Upper lobe of left lung (tissue), 6 donors: ENCODE measurements at regions not wholly inside any gene's neighbourhood (a gene's known extent, or its start where the extent isn't known, plus 50 kb on each side); places are given as distances from the start of the nearest gene placed in this dataset.
"Not testable (repeated sequence)": the region's sequence is repeated elsewhere in the genome, so short reads cannot be mapped to it uniquely, and the experiment has no call there.

Source experiments
- ATAC-seq, 2 donors: fragments of 200-7000 bp; cut with Tn5 transposase; one replicate each; pipeline ENCODE4 v1.9.1; 2022; ENCODE audit warnings: mild to moderate bottlenecking in 2 of 2, moderate library complexity in 2 of 2; ENCODE audit not compliant: low FRiP score in 2 of 2
- DNase-seq, 2 donors: peaks; one replicate each; pipeline ENCODE4 v3.0.0-alpha.2; 2019 to 2020
- H3K27ac ChIP-seq, 4 donors: fragments of 200-600 bp; sonication (generic); one replicate each; pipeline ENCODE4 v1.5.1; 2016 to 2019
- H3K27me3 ChIP-seq, 4 donors: fragments of 200-600 bp; sonication (generic); one replicate each; pipeline ENCODE4 v1.5.1; 2017 to 2019
- H3K36me3 ChIP-seq, 4 donors: fragments of 200-600 bp; sonication (generic); one replicate each; pipeline ENCODE4 v1.5.1; 2016 to 2019
- H3K4me1 ChIP-seq, 4 donors: fragments of 200-600 bp; sonication (generic); one replicate each; pipeline ENCODE4 v1.5.1; 2018 to 2019
- H3K4me3 ChIP-seq, 4 donors: fragments of 200-600 bp; sonication (generic); one replicate each; pipeline ENCODE4 v1.5.1; 2017 to 2019; ENCODE audit warnings: mild to moderate bottlenecking in 2 of 4, moderate library complexity in 1 of 4
- H3K9me3 ChIP-seq, 4 donors: fragments of 200-600 bp; sonication (generic); one replicate each; pipeline ENCODE4 v1.5.1; 2018 to 2019
- EP300 ChIP-seq, 4 donors: sonication (generic); formaldehyde crosslinking; IDR thresholded peaks; one replicate each; pipeline ENCODE4 v1.5.1; 2017; ENCODE audit warnings: antibody characterized with exemption in 4 of 4, control low read depth in 2 of 4
- POLR2A ChIP-seq, 4 donors: fragments of 450-650 bp; IDR thresholded peaks; one replicate each; pipeline ENCODE4 v1.5.1; 2016 to 2017; ENCODE audit warnings: antibody characterized with exemption in 4 of 4, mild to moderate bottlenecking in 2 of 4
- POLR2AphosphoS5 ChIP-seq, 2 donors: sonication (generic); formaldehyde crosslinking; IDR thresholded peaks; one replicate each; pipeline ENCODE4 v1.5.1; 2017; ENCODE audit warnings: antibody characterized with exemption in 2 of 2
- WGBS, 2 donors: methylation state at CpG; one replicate each; pipeline ENCODE4 v1.1.5; 2017 to 2018; 5-methylcytosine and 5-hydroxymethylcytosine counted together
- TF ChIP-seq, protein P1 (sequence below), 6 experiments: fragments of 450-650 bp in 4 of 6; fragments of 200-600 bp in 2 of 6; sonication (generic) in 2 of 6; IDR thresholded peaks; one replicate each; pipeline ENCODE4 v1.5.1; 2016 to 2019; ENCODE audit warnings: antibody characterized with exemption in 6 of 6
- donor health status: DM: no; HTN: no; CAD: no; lungs with moderate emphysema.
- donor health status: DM: no; HTN: yes; CAD: no; lungs with severe emphysema.

GRCh38 chr10:11685787-11686218 is 56.4 kb upstream of the ECHDC3 start:
- Histone ChIP-seq H3K27ac (peak overlapping the region in 1 of 4 donors; percentile 73), H3K4me1 (peaks cover 18 to 24% (median 23%) of the 10 kb centered on the region in 4 donors), H3K9me3 (no peaks in the 10 kb centered on the region), H3K27me3 (no peaks in the 10 kb centered on the region), H3K36me3 (no peaks in the 10 kb centered on the region), H3K4me3 (no peak overlapping the region)
- DNase-seq (peak in 1 of 2 donors; percentile 80), ATAC-seq (peak in 1 of 2 donors; percentile 43)
- TF ChIP-seq, protein P1, sequence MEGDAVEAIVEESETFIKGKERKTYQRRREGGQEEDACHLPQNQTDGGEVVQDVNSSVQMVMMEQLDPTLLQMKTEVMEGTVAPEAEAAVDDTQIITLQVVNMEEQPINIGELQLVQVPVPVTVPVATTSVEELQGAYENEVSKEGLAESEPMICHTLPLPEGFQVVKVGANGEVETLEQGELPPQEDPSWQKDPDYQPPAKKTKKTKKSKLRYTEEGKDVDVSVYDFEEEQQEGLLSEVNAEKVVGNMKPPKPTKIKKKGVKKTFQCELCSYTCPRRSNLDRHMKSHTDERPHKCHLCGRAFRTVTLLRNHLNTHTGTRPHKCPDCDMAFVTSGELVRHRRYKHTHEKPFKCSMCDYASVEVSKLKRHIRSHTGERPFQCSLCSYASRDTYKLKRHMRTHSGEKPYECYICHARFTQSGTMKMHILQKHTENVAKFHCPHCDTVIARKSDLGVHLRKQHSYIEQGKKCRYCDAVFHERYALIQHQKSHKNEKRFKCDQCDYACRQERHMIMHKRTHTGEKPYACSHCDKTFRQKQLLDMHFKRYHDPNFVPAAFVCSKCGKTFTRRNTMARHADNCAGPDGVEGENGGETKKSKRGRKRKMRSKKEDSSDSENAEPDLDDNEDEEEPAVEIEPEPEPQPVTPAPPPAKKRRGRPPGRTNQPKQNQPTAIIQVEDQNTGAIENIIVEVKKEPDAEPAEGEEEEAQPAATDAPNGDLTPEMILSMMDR (IDR thresholded peaks at IDR 0.05), result no peak
- TF ChIP-seq EP300 (IDR thresholded peaks at IDR 0.05), result no peak
- TF ChIP-seq POLR2AphosphoS5 (IDR thresholded peaks at IDR 0.05), result no peak
- TF ChIP-seq POLR2A (IDR thresholded peaks at IDR 0.05), result no peak
- 10 to 14% methylated on average over 7 of the region's 7 CpGs for WGBS, 2 donors

DNA sequence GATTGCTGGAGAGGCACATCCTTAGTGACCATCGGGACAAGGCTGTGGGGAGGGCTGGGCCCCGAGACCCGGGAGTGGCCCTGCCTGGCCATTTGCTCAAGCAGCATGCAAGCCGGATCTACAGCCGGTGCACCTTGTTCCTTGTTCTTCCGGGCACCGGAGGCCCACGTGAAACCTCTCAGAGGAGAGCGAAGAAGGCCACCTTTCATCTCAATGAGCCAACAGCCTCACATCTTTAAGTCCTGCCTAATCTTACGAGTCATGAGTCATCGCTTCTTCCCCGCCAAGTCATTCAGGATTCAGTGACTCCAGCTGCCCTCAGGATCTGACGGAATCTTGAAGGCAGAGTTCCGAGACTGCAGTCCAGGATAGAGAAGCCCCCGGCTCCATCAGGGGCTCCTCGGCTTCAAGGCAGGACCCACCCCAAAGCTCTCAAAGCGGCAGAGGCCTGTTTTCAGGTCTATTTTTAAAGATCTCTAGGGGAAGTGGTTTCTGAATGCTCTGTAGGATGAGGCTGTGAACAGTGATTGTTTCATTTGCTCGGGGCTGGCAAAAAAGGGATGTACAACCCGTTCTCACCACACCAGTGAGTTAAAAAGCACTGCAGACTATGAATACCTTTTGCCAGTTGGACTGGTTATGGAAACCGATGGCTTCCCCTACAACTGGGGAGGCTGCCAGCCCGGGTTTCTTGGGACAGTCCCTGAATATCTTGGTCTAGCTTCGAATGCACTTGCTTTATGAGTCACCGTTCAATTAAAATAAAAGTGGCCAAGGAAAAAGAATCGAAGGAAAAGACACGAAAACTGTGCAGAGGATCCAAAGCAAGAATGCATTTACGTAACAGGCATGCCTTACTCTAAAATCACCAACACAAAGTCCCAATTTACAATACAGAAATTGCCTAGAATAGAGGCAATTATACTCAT is 57.2 kb upstream of the ECHDC3 start:
- Histone ChIP-seq H3K9me3 (no peaks in the 10 kb centered on the region), H3K4me3 (peak overlapping the region in 3 of 4 donors; percentile 1 to 29 (median 25)), H3K4me1 (peaks cover 18 to 25% (median 23%) of the 10 kb centered on the region in 4 donors), H3K27ac (peak overlapping the region; percentile 42 to 75 (median 72)), H3K27me3 (no peaks in the 10 kb centered on the region), H3K36me3 (no peaks in the 10 kb centered on the region)
- ATAC-seq, result peak; percentile 80 to 88
- peak; percentile 67 to 86 for DNase-seq
- WGBS, 2 donors, result 28 to 30% methylated on average over 23 to 26 of the region's 26 CpGs
- TF ChIP-seq, protein P1 (IDR thresholded peaks at IDR 0.05), result peak in 1 of 6 experiments; percentile 10
- TF ChIP-seq POLR2A (IDR thresholded peaks at IDR 0.05), result peak in 1 of 4 donors; percentile 2
- no peak for TF ChIP-seq EP300 (IDR thresholded peaks at IDR 0.05)
- no peak for TF ChIP-seq POLR2AphosphoS5 (IDR thresholded peaks at IDR 0.05)

- H3K27ac ChIP-seq, result peak overlapping the region in 3 of 4 donors; percentile 42 to 75 (median 73)
- not testable (repeated sequence) for H3K27me3 ChIP-seq, H3K36me3 ChIP-seq, H3K9me3 ChIP-seq, DNase-seq, ATAC-seq
- H3K4me1 ChIP-seq, result peaks cover 18 to 28% (median 23%) of the 10 kb centered on the region in 4 donors
- WGBS, 2 donors, result 51 to 74% methylated on average over 4 of the region's 4 CpGs
- H3K4me3 ChIP-seq, result peak overlapping the region in 2 of 4 donors; percentile 25 to 29
Observed at GRCh38 chr10:11684341-11684716, 57.9 kb upstream of the ECHDC3 start.

- Histone ChIP-seq H3K27me3 (no peaks in the 10 kb centered on the region), H3K4me1 (peaks cover 18 to 28% (median 23%) of the 10 kb centered on the region in 4 donors), H3K4me3 (no peak overlapping the region), H3K36me3 (no peaks in the 10 kb centered on the region), H3K9me3 (no peaks in the 10 kb centered on the region), H3K27ac (peak overlapping the region in 1 of 4 donors; percentile 9)
- ATAC-seq (no peak), DNase-seq (no peak)
- 88 to 93% methylated on average over 14 of the region's 14 CpGs for WGBS, 2 donors
- no peak for TF ChIP-seq POLR2A (IDR thresholded peaks at IDR 0.05)
- no peak for TF ChIP-seq EP300 (IDR thresholded peaks at IDR 0.05)
- TF ChIP-seq POLR2AphosphoS5 (IDR thresholded peaks at IDR 0.05), result no peak
- TF ChIP-seq, protein P1 (IDR thresholded peaks at IDR 0.05), result no peak
Observed at GRCh38 chr10:11683529-11684320, 58.5 kb upstream of the ECHDC3 start.

- Histone ChIP-seq H3K36me3 (no peaks in the 10 kb centered on the region), H3K4me1 (peaks cover 18 to 28% (median 23%) of the 10 kb centered on the region in 4 donors), H3K4me3 (no peak overlapping the region), H3K27me3 (no peaks in the 10 kb centered on the region), H3K27ac (no peak overlapping the region), H3K9me3 (no peaks in the 10 kb centered on the region)
- no peak for ATAC-seq
- TF ChIP-seq, protein P1 (IDR thresholded peaks at IDR 0.05), result no peak
- TF ChIP-seq POLR2AphosphoS5 (IDR thresholded peaks at IDR 0.05) (no peak), POLR2A (IDR thresholded peaks at IDR 0.05) (no peak), EP300 (IDR thresholded peaks at IDR 0.05) (no peak)
- no peak for DNase-seq
- 75 to 82% methylated on average over 14 of the region's 14 CpGs for WGBS, 2 donors
Observed at GRCh38 chr10:11682851-11683250, 59.3 kb upstream of the ECHDC3 start.
